ENCODE measurements at regions not wholly inside any gene's neighbourhood (a gene's known extent, or its start where the extent isn't known, plus 50 kb on each side); places are given as distances from the start of the nearest gene placed in this dataset.

- TF ChIP-seq SRF (IDR thresholded peaks at IDR 0.05; ENCODE audit: low read depth, low read length) (no peak), CTCF (IDR thresholded peaks at IDR 0.05; ENCODE audit: control extremely low read depth in 1 of 3, insufficient read depth in 1 of 3, low read depth in 1 of 3, low read length in 3 of 3) (no peak), JUND (IDR thresholded peaks at IDR 0.05; ENCODE audit: low read length) (no peak), POLR2AphosphoS5 (IDR thresholded peaks at IDR 0.05; ENCODE audit: low read depth, low read length) (no peak), RAD21 (IDR thresholded peaks at IDR 0.05 in 1 of 2, conservative IDR thresholded peaks at IDR 0.05 in 1 of 2; ENCODE audit: low read depth in 2 of 2, low read length in 2 of 2) (no peak), EZH2 (IDR thresholded peaks at IDR 0.05; ENCODE audit: low read depth, low read length, severe bottlenecking) (no peak)
Observed at GRCh38 chr1:60913039-60913438, 169.3 kb upstream of the NFIA start.
